Ishikawa (cell line): ENCODE measurements at regions not wholly inside any gene's neighbourhood (a gene's known extent, or its start where the extent isn't known, plus 50 kb on each side); places are given as distances from the start of the nearest gene placed in this dataset.

ENCODE experiments used
- CEBPB ChIP-seq: IDR thresholded peaks from 2 replicates; pipeline ENCODE4 v1.6.1; 2012
- CREB1 ChIP-seq: IDR thresholded peaks from 2 replicates; pipeline ENCODE4 v1.6.1; 2012; ENCODE audit warnings: low read depth
- EGR1 ChIP-seq: IDR thresholded peaks from 2 replicates; pipeline ENCODE4 v1.6.1; 2012
- EP300 ChIP-seq: IDR thresholded peaks from 2 replicates; pipeline ENCODE4 v1.6.1; 2012; ENCODE audit warnings: borderline replicate concordance
- FOXM1 ChIP-seq: IDR thresholded peaks from 2 replicates; pipeline ENCODE4 v1.6.1; 2012; ENCODE audit warnings: low read depth, borderline replicate concordance
- NFIC ChIP-seq: IDR thresholded peaks from 2 replicates; pipeline ENCODE4 v1.6.1; 2012
- RAD21 ChIP-seq: IDR thresholded peaks from 2 replicates; pipeline ENCODE4 v1.6.1; 2012; ENCODE audit warnings: low read depth
- TAF1 ChIP-seq: IDR thresholded peaks from 2 replicates; pipeline ENCODE4 v1.6.1; 2012; ENCODE audit warnings: low read depth, mild to moderate bottlenecking
- TCF12 ChIP-seq: IDR thresholded peaks from 2 replicates; pipeline ENCODE4 v1.6.1; 2012; ENCODE audit warnings: low read depth
- TEAD4 ChIP-seq: IDR thresholded peaks from 2 replicates; pipeline ENCODE4 v1.6.1; 2012
- YY1 ChIP-seq: IDR thresholded peaks from 2 replicates; pipeline ENCODE4 v1.6.1; 2012; ENCODE audit warnings: low read depth
- ZBTB7A ChIP-seq: IDR thresholded peaks from 2 replicates; pipeline ENCODE4 v1.6.1; 2012; ENCODE audit warnings: low read depth
- TF ChIP-seq, protein P1 (sequence below): IDR thresholded peaks from 2 replicates; pipeline ENCODE4 v1.6.1; 2012; ENCODE audit warnings: low read depth, mild to moderate bottlenecking
- TF ChIP-seq, protein P2 (sequence below): IDR thresholded peaks from 2 replicates; pipeline ENCODE4 v1.6.1; 2012
- TF ChIP-seq, protein P3 (sequence below): IDR thresholded peaks from 2 replicates; pipeline ENCODE4 v1.6.1; 2012

GRCh38 chr4:107210450-107211239, 174.5 kb upstream of the DKK2 start:
- TF ChIP-seq EGR1 (no peak), TEAD4 (no peak), TAF1 (no peak), ZBTB7A (no peak), NFIC (no peak), YY1 (no peak), CREB1 (no peak), TCF12 (no peak), FOXM1 (no peak), RAD21 (no peak), EP300 (no peak), CEBPB (no peak)
- TF ChIP-seq, protein P1, sequence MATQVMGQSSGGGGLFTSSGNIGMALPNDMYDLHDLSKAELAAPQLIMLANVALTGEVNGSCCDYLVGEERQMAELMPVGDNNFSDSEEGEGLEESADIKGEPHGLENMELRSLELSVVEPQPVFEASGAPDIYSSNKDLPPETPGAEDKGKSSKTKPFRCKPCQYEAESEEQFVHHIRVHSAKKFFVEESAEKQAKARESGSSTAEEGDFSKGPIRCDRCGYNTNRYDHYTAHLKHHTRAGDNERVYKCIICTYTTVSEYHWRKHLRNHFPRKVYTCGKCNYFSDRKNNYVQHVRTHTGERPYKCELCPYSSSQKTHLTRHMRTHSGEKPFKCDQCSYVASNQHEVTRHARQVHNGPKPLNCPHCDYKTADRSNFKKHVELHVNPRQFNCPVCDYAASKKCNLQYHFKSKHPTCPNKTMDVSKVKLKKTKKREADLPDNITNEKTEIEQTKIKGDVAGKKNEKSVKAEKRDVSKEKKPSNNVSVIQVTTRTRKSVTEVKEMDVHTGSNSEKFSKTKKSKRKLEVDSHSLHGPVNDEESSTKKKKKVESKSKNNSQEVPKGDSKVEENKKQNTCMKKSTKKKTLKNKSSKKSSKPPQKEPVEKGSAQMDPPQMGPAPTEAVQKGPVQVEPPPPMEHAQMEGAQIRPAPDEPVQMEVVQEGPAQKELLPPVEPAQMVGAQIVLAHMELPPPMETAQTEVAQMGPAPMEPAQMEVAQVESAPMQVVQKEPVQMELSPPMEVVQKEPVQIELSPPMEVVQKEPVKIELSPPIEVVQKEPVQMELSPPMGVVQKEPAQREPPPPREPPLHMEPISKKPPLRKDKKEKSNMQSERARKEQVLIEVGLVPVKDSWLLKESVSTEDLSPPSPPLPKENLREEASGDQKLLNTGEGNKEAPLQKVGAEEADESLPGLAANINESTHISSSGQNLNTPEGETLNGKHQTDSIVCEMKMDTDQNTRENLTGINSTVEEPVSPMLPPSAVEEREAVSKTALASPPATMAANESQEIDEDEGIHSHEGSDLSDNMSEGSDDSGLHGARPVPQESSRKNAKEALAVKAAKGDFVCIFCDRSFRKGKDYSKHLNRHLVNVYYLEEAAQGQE: no peak
- TF ChIP-seq, protein P2, sequence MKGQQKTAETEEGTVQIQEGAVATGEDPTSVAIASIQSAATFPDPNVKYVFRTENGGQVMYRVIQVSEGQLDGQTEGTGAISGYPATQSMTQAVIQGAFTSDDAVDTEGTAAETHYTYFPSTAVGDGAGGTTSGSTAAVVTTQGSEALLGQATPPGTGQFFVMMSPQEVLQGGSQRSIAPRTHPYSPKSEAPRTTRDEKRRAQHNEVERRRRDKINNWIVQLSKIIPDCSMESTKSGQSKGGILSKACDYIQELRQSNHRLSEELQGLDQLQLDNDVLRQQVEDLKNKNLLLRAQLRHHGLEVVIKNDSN: no peak
- TF ChIP-seq, protein P3, sequence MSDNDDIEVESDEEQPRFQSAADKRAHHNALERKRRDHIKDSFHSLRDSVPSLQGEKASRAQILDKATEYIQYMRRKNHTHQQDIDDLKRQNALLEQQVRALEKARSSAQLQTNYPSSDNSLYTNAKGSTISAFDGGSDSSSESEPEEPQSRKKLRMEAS: no peak

GRCh38 chr4:107203733-107204132, 167.6 kb upstream of the DKK2 start:
- no peak for TF ChIP-seq CREB1
- TF ChIP-seq TEAD4: no peak
- TF ChIP-seq YY1: no peak
- no peak for TF ChIP-seq EGR1
- no peak for TF ChIP-seq NFIC
- TF ChIP-seq, protein P1: no peak
- TF ChIP-seq EP300: no peak

GRCh38 chr4:107202744-107203143, 166.6 kb upstream of the DKK2 start:
- TF ChIP-seq RAD21: no peak
- no peak for TF ChIP-seq TAF1
- no peak for TF ChIP-seq ZBTB7A
- TF ChIP-seq, protein P2: no peak
- TF ChIP-seq CREB1: no peak

GRCh38 chr4:107197121-107197520, 161.0 kb upstream of the DKK2 start:
- no peak for TF ChIP-seq CREB1
- TF ChIP-seq, protein P3: no peak
- no peak for TF ChIP-seq NFIC

GRCh38 chr4:107196312-107196711, 160.2 kb upstream of the DKK2 start:
- no peak for TF ChIP-seq TAF1
- no peak for TF ChIP-seq CEBPB
- no peak for TF ChIP-seq FOXM1

DNA sequence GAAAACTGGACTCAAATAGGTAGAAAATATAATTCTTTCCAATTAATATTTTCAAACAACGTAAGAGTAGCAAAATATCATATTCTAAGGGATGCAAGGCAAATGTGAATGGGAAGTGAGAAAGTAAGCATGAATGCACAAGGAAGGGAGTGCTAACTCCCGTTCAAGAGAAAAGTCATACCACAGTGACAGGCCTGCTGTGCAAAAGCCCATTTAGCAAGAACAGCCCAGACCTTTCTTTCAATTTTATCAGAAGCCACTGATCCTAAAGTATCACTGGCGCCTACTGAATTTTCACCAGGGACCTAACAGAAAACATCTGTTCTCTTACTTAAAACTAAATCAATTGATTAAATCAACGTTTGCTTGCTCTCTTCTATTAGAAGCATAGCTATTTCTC, 157.9 kb upstream of the DKK2 start:
- TF ChIP-seq FOXM1: no peak
- TF ChIP-seq, protein P1: no peak
- no peak for TF ChIP-seq CEBPB
- TF ChIP-seq TCF12: no peak
- no peak for TF ChIP-seq EP300
- TF ChIP-seq NFIC: no peak
